Activated CD8-positive, alpha-beta T cell treated with anti-CD3 and anti-CD28 coated beads for 36 hours (primary cell): ENCODE measurements at regions not wholly inside any gene's neighbourhood (a gene's known extent, or its start where the extent isn't known, plus 50 kb on each side); places are given as distances from the start of the nearest gene placed in this dataset.

Experiments used
- ATAC-seq: fragments of 200-7000 bp; cut with Tn5 transposase; one replicate; pipeline ENCODE4 v1.10.0; 2021; ENCODE audit warnings: mild to moderate bottlenecking, moderate library complexity
- CTCF ChIA-PET: fragments of 350-600 bp; sonication (Branson Sonifier 250); formaldehyde crosslinking; loops from one replicate; lab custom pipeline; 2021; ENCODE audit warnings: antibody characterized with exemption; lab: Charles Lee
- POLR2A ChIA-PET: fragments of 350-600 bp; sonication (Branson Sonifier 250); formaldehyde crosslinking; loops from one replicate; lab custom pipeline; 2021; ENCODE audit warnings: antibody characterized with exemption; lab: Charles Lee
- DNase-seq: peaks from one replicate; pipeline ENCODE4 v3.0.0-alpha.2; 2020
- H3K27ac Mint-ChIP-seq: one replicate; pipeline ENCODE4 v1.8.0; 2021; ENCODE audit warnings: mild to moderate bottlenecking, mixed read lengths
- H3K27me3 Mint-ChIP-seq: one replicate; pipeline ENCODE4 v1.8.0; 2021; ENCODE audit warnings: mixed read lengths
- H3K36me3 Mint-ChIP-seq: one replicate; pipeline ENCODE4 v1.8.0; 2021; ENCODE audit warnings: low read depth, mixed read lengths
- H3K4me1 Mint-ChIP-seq: one replicate; pipeline ENCODE4 v1.8.0; 2021; ENCODE audit warnings: low read depth, mixed read lengths
- H3K4me3 Mint-ChIP-seq: one replicate; pipeline ENCODE4 v1.8.0; 2021; ENCODE audit warnings: mild to moderate bottlenecking, moderate library complexity, mixed read lengths
- H3K9me3 Mint-ChIP-seq: one replicate; pipeline ENCODE4 v1.8.0; 2021; ENCODE audit warnings: mixed read lengths
- CTCF ChIP-seq: fragments of 200-600 bp; IDR thresholded peaks from one replicate; pipeline ENCODE4 v1.8.0; 2022; ENCODE audit warnings: antibody characterized with exemption, mild to moderate bottlenecking
- intact Hi-C: fragments of 100-400 bp; cut with micrococcal nuclease; formaldehyde crosslinking; loops from one replicate; pipeline ENCODE4 v1.10.0; 2022

- H3K27me3 Mint-ChIP-seq = peaks cover 2% of the 10 kb centered on the region
- H3K9me3 Mint-ChIP-seq = no peaks in the 10 kb centered on the region
- H3K4me3 Mint-ChIP-seq = no peak overlapping the region
- ChIA-PET CTCF (interaction anchor here (0.6 kb wide), 1 partner anchor 207 kb away, joined by 3 read pairs; no protein-coding TSS in a partner anchor), POLR2A (no interaction called here)
- H3K4me1 Mint-ChIP-seq = no peaks in the 10 kb centered on the region
- ATAC-seq (no peak), DNase-seq (no peak)
- intact Hi-C loops = no loop called here
- no peak overlapping the region for H3K27ac Mint-ChIP-seq
- no peak for TF ChIP-seq CTCF
- no peaks in the 10 kb centered on the region for H3K36me3 Mint-ChIP-seq
These were observed 90.7 kb upstream of the WLS start for GRCh38 chr1:68322837-68323687.

- no peak for TF ChIP-seq CTCF
- no peaks in the 10 kb centered on the region for H3K4me1 Mint-ChIP-seq
- intact Hi-C loops = no loop called here
- H3K36me3 Mint-ChIP-seq = no peaks in the 10 kb centered on the region
- H3K27ac Mint-ChIP-seq = no peak overlapping the region
- peaks cover 2% of the 10 kb centered on the region for H3K27me3 Mint-ChIP-seq
- DNase-seq (no peak), ATAC-seq (no peak)
- POLR2A ChIA-PET = no interaction called here
- H3K9me3 Mint-ChIP-seq = no peaks in the 10 kb centered on the region
- CTCF ChIA-PET = no interaction called here
- H3K4me3 Mint-ChIP-seq = no peak overlapping the region
These were observed 89.8 kb upstream of the WLS start for GRCh38 chr1:68322096-68322495.

- no peak overlapping the region for H3K27ac Mint-ChIP-seq
- intact Hi-C loops = no loop called here
- no peaks in the 10 kb centered on the region for H3K36me3 Mint-ChIP-seq
- no peak overlapping the region for H3K4me3 Mint-ChIP-seq
- DNase-seq = no peak
- H3K9me3 Mint-ChIP-seq = no peaks in the 10 kb centered on the region
- no peak for ATAC-seq
- CTCF ChIA-PET = interaction anchor here (0.5 to 2.3 kb wide), 4 partner anchors 56 to 1677 kb away, joined by 3 to 5 read pairs (median 4); no protein-coding TSS in a partner anchor
- peaks cover 2% of the 10 kb centered on the region for H3K27me3 Mint-ChIP-seq
- H3K4me1 Mint-ChIP-seq = no peaks in the 10 kb centered on the region
- no peak for TF ChIP-seq CTCF
- POLR2A ChIA-PET = no interaction called here
These were observed 88.9 kb upstream of the WLS start for GRCh38 chr1:68321084-68321685.

- ChIA-PET CTCF (interaction anchor here (0.6 to 2.3 kb wide), 3 partner anchors 200 to 1678 kb away, joined by 4 to 5 read pairs (median 5); no protein-coding TSS in a partner anchor), POLR2A (no interaction called here)
- intact Hi-C loops = no loop called here
- ATAC-seq (no peak), DNase-seq (no peak)
- H3K27me3 Mint-ChIP-seq = peaks cover 2% of the 10 kb centered on the region
- no peak for TF ChIP-seq CTCF
- H3K27ac Mint-ChIP-seq = no peak overlapping the region
- no peak overlapping the region for H3K4me3 Mint-ChIP-seq
- no peaks in the 10 kb centered on the region for H3K9me3 Mint-ChIP-seq
- no peaks in the 10 kb centered on the region for H3K36me3 Mint-ChIP-seq
- no peaks in the 10 kb centered on the region for H3K4me1 Mint-ChIP-seq
These were observed 88.0 kb upstream of the WLS start for GRCh38 chr1:68320349-68320748.

GRCh38 chr1:68319907-68320306 lies 87.6 kb upstream of the WLS start:
- Mint-ChIP-seq H3K27ac (no peak overlapping the region), H3K36me3 (no peaks in the 10 kb centered on the region), H3K4me3 (no peak overlapping the region), H3K27me3 (peaks cover 2% of the 10 kb centered on the region), H3K9me3 (no peaks in the 10 kb centered on the region), H3K4me1 (no peaks in the 10 kb centered on the region)
- DNase-seq (no peak), ATAC-seq (no peak)
- ChIA-PET POLR2A (no interaction called here), CTCF (interaction anchor here (2.3 kb wide), 1 partner anchor 200 kb away, joined by 5 read pairs; no protein-coding TSS in a partner anchor)
- TF ChIP-seq CTCF = no peak
- intact Hi-C loops = no loop called here
